Calu3 (cell line): ENCODE measurements at regions not wholly inside any gene's neighbourhood (a gene's known extent, or its start where the extent isn't known, plus 50 kb on each side); places are given as distances from the start of the nearest gene placed in this dataset.

ENCODE experiments used
- BruUV-seq: library from RNA; stranded (reverse); fragments of 400-500 nt; replicated peaks from 2 replicates; lab custom pipeline; 2021; lab: Mats Ljungman, UMichigan
- CTCF ChIA-PET: fragments of 300-600 bp; sonication (Branson Sonifier 250); formaldehyde crosslinking; loops from one replicate; lab custom pipeline; 2022; ENCODE audit warnings: antibody characterized with exemption; lab: Charles Lee
- DNase-seq: peaks from one replicate; pipeline ENCODE4 v3.0.0; 2022
- H3K27ac Mint-ChIP-seq: one replicate; pipeline ENCODE4 v1.8.0; 2022; ENCODE audit warnings: mixed read lengths; ENCODE audit not compliant: unreplicated experiment
- H3K27me3 Mint-ChIP-seq: one replicate; pipeline ENCODE4 v1.8.0; 2022; ENCODE audit warnings: mixed read lengths; ENCODE audit not compliant: unreplicated experiment
- H3K36me3 Mint-ChIP-seq: one replicate; pipeline ENCODE4 v1.8.0; 2022; ENCODE audit warnings: mild to moderate bottlenecking, moderate library complexity, mixed read lengths; ENCODE audit not compliant: insufficient read depth, unreplicated experiment
- H3K4me1 Mint-ChIP-seq: one replicate; pipeline ENCODE4 v1.8.0; 2022; ENCODE audit warnings: mild to moderate bottlenecking, low read depth, mixed read lengths; ENCODE audit not compliant: unreplicated experiment
- H3K4me3 Mint-ChIP-seq: one replicate; pipeline ENCODE4 v1.8.0; 2022; ENCODE audit warnings: mild to moderate bottlenecking, low read depth, moderate library complexity, mixed read lengths; ENCODE audit not compliant: unreplicated experiment
- H3K9me3 Mint-ChIP-seq: one replicate; pipeline ENCODE4 v1.8.0; 2022; ENCODE audit warnings: low read depth, mixed read lengths; ENCODE audit not compliant: unreplicated experiment
- intact Hi-C: fragments of 100-400 bp; cut with micrococcal nuclease; formaldehyde crosslinking; loops from one replicate; pipeline ENCODE4 v1.10.0; 2022; ENCODE audit not compliant: unreplicated experiment
- TF ChIP-seq, protein P1 (sequence below): fragments of 200-600 bp; IDR thresholded peaks from one replicate; pipeline ENCODE4 v1.8.0; 2022; ENCODE audit warnings: antibody characterized with exemption; ENCODE audit not compliant: unreplicated experiment

GRCh38 chr2:140128909-140129308 lies 1348.7 kb upstream of the NXPH2 start:
- Mint-ChIP-seq H3K27ac (no peak overlapping the region), H3K4me1 (no peaks in the 10 kb centered on the region), H3K4me3 (no peak overlapping the region), H3K36me3 (no peaks in the 10 kb centered on the region), H3K9me3 (no peaks in the 10 kb centered on the region), H3K27me3 (no peaks in the 10 kb centered on the region)
- intact Hi-C loops, result no loop called here
- CTCF ChIA-PET, result no interaction called here
- BruUV-seq, result no TSS peak
- TF ChIP-seq, protein P1, sequence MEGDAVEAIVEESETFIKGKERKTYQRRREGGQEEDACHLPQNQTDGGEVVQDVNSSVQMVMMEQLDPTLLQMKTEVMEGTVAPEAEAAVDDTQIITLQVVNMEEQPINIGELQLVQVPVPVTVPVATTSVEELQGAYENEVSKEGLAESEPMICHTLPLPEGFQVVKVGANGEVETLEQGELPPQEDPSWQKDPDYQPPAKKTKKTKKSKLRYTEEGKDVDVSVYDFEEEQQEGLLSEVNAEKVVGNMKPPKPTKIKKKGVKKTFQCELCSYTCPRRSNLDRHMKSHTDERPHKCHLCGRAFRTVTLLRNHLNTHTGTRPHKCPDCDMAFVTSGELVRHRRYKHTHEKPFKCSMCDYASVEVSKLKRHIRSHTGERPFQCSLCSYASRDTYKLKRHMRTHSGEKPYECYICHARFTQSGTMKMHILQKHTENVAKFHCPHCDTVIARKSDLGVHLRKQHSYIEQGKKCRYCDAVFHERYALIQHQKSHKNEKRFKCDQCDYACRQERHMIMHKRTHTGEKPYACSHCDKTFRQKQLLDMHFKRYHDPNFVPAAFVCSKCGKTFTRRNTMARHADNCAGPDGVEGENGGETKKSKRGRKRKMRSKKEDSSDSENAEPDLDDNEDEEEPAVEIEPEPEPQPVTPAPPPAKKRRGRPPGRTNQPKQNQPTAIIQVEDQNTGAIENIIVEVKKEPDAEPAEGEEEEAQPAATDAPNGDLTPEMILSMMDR, result no peak
- DNase-seq, result no peak

- Mint-ChIP-seq H3K4me3 (no peak overlapping the region), H3K36me3 (no peaks in the 10 kb centered on the region), H3K9me3 (peaks cover 4% of the 10 kb centered on the region), H3K27me3 (no peaks in the 10 kb centered on the region), H3K4me1 (peaks cover 9% of the 10 kb centered on the region), H3K27ac (no peak overlapping the region)
- BruUV-seq, result no TSS peak
- intact Hi-C loops, result no loop called here
- CTCF ChIA-PET, result no interaction called here
- TF ChIP-seq, protein P1, result no peak
- peak; percentile 1 for DNase-seq
These were observed 1341.8 kb upstream of the NXPH2 start for GRCh38 chr2:140122001-140122400.

GRCh38 chr2:140117386-140117785 lies 1337.2 kb upstream of the NXPH2 start:
- intact Hi-C loops, result no loop called here
- TF ChIP-seq, protein P1, result no peak
- Mint-ChIP-seq H3K27ac (no peak overlapping the region), H3K9me3 (peaks cover 6% of the 10 kb centered on the region), H3K4me1 (peaks cover 9% of the 10 kb centered on the region), H3K36me3 (no peaks in the 10 kb centered on the region), H3K4me3 (no peak overlapping the region), H3K27me3 (no peaks in the 10 kb centered on the region)
- peak; percentile 8 for DNase-seq
- BruUV-seq, result no TSS peak
- CTCF ChIA-PET, result no interaction called here

- no peak for DNase-seq
- BruUV-seq, result no TSS peak
- H3K36me3 Mint-ChIP-seq, result no peaks in the 10 kb centered on the region
- H3K4me3 Mint-ChIP-seq, result no peak overlapping the region
- peaks cover 9% of the 10 kb centered on the region for H3K4me1 Mint-ChIP-seq
- peak overlapping the region; percentile 21 for H3K27ac Mint-ChIP-seq
- no peaks in the 10 kb centered on the region for H3K27me3 Mint-ChIP-seq
- CTCF ChIA-PET, result no interaction called here
- intact Hi-C loops, result no loop called here
- H3K9me3 Mint-ChIP-seq, result peaks cover 2% of the 10 kb centered on the region
- TF ChIP-seq, protein P1, result no peak
These were observed 1328.7 kb upstream of the NXPH2 start for GRCh38 chr2:140108706-140109475.
